HG03439 (cell line): ENCODE measurements at regions not wholly inside any gene's neighbourhood (a gene's known extent, or its start where the extent isn't known, plus 50 kb on each side); places are given as distances from the start of the nearest gene placed in this dataset.

Experiments
- ATAC-seq: cut with Tn5 transposase; IDR thresholded peaks from one replicate; pipeline ENCODE4 v1.9.1; 2021; ENCODE audit warnings: mild to moderate bottlenecking, moderate library complexity; ENCODE audit not compliant: unreplicated experiment

- no peak for ATAC-seq
Observed at GRCh38 chr3:63193647-63194046, 84.5 kb upstream of the SYNPR start.

GRCh38 chr3:63199606-63200005 lies 78.5 kb upstream of the SYNPR start:
- ATAC-seq, result no peak

- no peak for ATAC-seq
Observed at GRCh38 chr3:63202529-63202928, 75.6 kb upstream of the SYNPR start.

DNA sequence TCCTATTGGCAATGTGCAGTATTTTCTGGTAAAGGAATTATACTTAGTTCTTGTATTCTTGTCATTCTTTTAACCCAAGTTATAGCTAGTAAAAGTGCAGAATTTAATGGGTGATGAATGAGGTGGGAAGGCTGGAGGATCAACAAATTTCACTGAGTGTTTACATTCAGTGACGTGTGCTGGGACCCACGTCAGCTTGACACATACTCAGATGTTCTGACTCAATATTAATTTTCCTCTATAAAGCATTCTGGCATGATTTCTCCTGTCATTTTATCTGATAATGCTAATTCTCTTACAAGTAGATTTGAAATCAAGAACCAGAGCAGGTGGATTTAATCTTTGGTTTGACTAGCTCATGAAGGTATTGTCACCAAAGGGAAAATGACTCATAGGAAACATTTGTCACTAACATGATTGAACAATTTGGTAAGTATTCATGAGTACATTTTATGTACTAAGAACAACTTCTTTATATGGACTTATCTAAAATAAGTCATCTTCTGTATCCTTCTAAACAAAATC lies 71.0 kb upstream of the SYNPR start:
- ATAC-seq, result no peak

DNA sequence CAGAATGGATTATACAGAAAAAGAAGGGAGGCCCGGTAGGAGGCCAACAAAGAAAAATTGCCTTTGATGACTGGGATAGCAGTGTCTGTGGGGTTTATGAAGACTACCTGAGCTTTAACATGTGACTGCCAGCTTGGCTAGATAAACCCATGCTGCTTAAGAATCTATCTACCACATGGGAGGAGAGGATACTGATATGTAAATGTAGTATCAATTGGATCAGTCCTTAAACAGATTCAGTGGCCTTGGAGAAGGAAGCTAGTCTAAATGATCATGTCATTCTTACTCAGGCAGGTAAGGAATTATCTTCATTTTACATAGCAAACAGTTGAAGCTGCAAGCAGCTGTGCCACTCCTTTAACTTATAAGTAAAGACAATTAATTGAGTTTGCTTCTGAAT lies 50.0 kb upstream of the SYNPR start:
- ATAC-seq, result no peak
